CD14-positive monocyte (primary cell): ENCODE measurements at regions not wholly inside any gene's neighbourhood (a gene's known extent, or its start where the extent isn't known, plus 50 kb on each side); places are given as distances from the start of the nearest gene placed in this dataset.
"Not testable (repeated sequence)": the region's sequence is repeated elsewhere in the genome, so short reads cannot be mapped to it uniquely, and the experiment has no call there.

Experiments used
- DNase-seq, 3 donors: peaks; one replicate each; pipeline ENCODE4 v3.0.0-alpha.2; 2011 to 2022
- H2AFZ ChIP-seq: 2 replicates; pipeline ENCODE4 v1.6.0; 2012; ENCODE audit warnings: mild to moderate bottlenecking, low read depth, low read length, inconsistent platforms; ENCODE audit not compliant: insufficient read depth, poor library complexity, severe bottlenecking
- H3K27ac ChIP-seq, 2 donors: 1 replicate in 1 of 2; 2 replicates in 1 of 2; pipeline ENCODE4 v1.5.1; 2012 to 2013; ENCODE audit warnings: low read length in 2 of 2, control low read depth in 1 of 2, inconsistent platforms in 1 of 2, low read depth in 1 of 2, mild to moderate bottlenecking in 1 of 2
- H3K27me3 ChIP-seq, 2 donors: one replicate each; pipeline versions ENCODE4 v1.6.0 to v1.6.1; 2011 to 2013; ENCODE audit warnings: low read length in 2 of 2; ENCODE audit not compliant: control insufficient read depth in 2 of 2, insufficient read depth in 2 of 2
- H3K36me3 ChIP-seq, 2 donors: replicated peaks in 1 of 2; 1 replicate in 1 of 2; 2 replicates in 1 of 2; pipeline versions ENCODE4 v1.5.1 to v1.6.1; 2012 to 2013; ENCODE audit warnings: low read length in 2 of 2, control low read depth in 1 of 2, inconsistent platforms in 1 of 2, mild to moderate bottlenecking in 1 of 2; ENCODE audit not compliant: insufficient read depth in 2 of 2, control insufficient read depth in 1 of 2
- H3K4me1 ChIP-seq, 2 donors: 1 replicate in 1 of 2; 2 replicates in 1 of 2; pipeline versions ENCODE4 v1.5.1 to v1.6.1; 2012 to 2013; ENCODE audit warnings: low read length in 2 of 2, control low read depth in 1 of 2, inconsistent platforms in 1 of 2, mild to moderate bottlenecking in 1 of 2, moderate library complexity in 1 of 2; ENCODE audit not compliant: insufficient read depth in 2 of 2, control insufficient read depth in 1 of 2
- H3K4me2 ChIP-seq: replicated peaks from 2 replicates; pipeline ENCODE3; 2012; ENCODE audit warnings: low read length, moderate library complexity, mild to moderate bottlenecking; ENCODE audit not compliant: poor library complexity, severe bottlenecking; ENCODE audit errors: extremely low read depth
- H3K4me3 ChIP-seq, 3 experiments: fragments of 200-600 bp in 1 of 3; sonication (generic) in 1 of 3; replicated peaks in 1 of 3; 1 replicate in 2 of 3; 2 replicates in 1 of 3; pipeline ENCODE4 v1.5.1; 2011 to 2013; ENCODE audit warnings: low read length in 3 of 3, mild to moderate bottlenecking in 3 of 3, control low read depth in 2 of 3, low read depth in 2 of 3, inconsistent platforms in 1 of 3, moderate library complexity in 1 of 3
- H3K79me2 ChIP-seq: 2 replicates; pipeline ENCODE4 v1.6.0; 2012; ENCODE audit warnings: mild to moderate bottlenecking, control low read depth, inconsistent platforms, low read length, moderate library complexity; ENCODE audit not compliant: insufficient read depth
- H3K9ac ChIP-seq: 2 replicates; pipeline ENCODE4 v1.6.0; 2017; ENCODE audit warnings: low read length, mild to moderate bottlenecking; ENCODE audit not compliant: insufficient read depth, poor library complexity, severe bottlenecking
- H3K9me3 ChIP-seq, 2 donors: replicated peaks in 1 of 2; 1 replicate in 1 of 2; 2 replicates in 1 of 2; pipeline versions ENCODE4 v1.5.1 to v1.6.1; 2012 to 2013; ENCODE audit warnings: low read length in 2 of 2, control low read depth in 1 of 2; ENCODE audit not compliant: control insufficient read depth in 1 of 2, insufficient read depth in 1 of 2
- H4K20me1 ChIP-seq: 2 replicates; pipeline ENCODE4 v1.6.0; 2012; ENCODE audit warnings: mild to moderate bottlenecking, low read length, control low read depth, moderate library complexity; ENCODE audit not compliant: insufficient read depth
- H3K27ac Mint-ChIP-seq, 7 donors: one replicate each; pipeline ENCODE4 v1.8.0; 2020; ENCODE audit warnings: mild to moderate bottlenecking in 7 of 7, mixed read lengths in 7 of 7, moderate library complexity in 6 of 7, inconsistent platforms in 2 of 7
- H3K27me3 Mint-ChIP-seq, 3 donors: one replicate each; pipeline ENCODE4 v1.8.0; 2021 to 2022; ENCODE audit warnings: low read depth in 3 of 3, mild to moderate bottlenecking in 3 of 3, mixed read lengths in 3 of 3, moderate library complexity in 3 of 3, inconsistent platforms in 1 of 3
- H3K36me3 Mint-ChIP-seq, 2 donors: one replicate each; pipeline ENCODE4 v1.8.0; 2020; ENCODE audit warnings: mixed read lengths in 2 of 2, inconsistent platforms in 1 of 2, mild to moderate bottlenecking in 1 of 2
- H3K4me1 Mint-ChIP-seq: one replicate; pipeline ENCODE4 v1.8.0; 2020; ENCODE audit warnings: mild to moderate bottlenecking, mixed read lengths
- H3K4me3 Mint-ChIP-seq, 2 donors: one replicate each; pipeline ENCODE4 v1.8.0; 2020; ENCODE audit warnings: mild to moderate bottlenecking in 2 of 2, mixed read lengths in 2 of 2, moderate library complexity in 1 of 2
- H3K9me3 Mint-ChIP-seq, 7 donors: one replicate each; pipeline ENCODE4 v1.8.0; 2020 to 2022; ENCODE audit warnings: mixed read lengths in 7 of 7, mild to moderate bottlenecking in 6 of 7, moderate library complexity in 6 of 7, inconsistent platforms in 2 of 7
- WGBS: methylation state at CpG from one replicate; pipeline ENCODE4 v1.1.5; 2013; ENCODE audit warnings: missing lambda C conversion rate; ENCODE audit not compliant: insufficient coverage; 5-methylcytosine and 5-hydroxymethylcytosine counted together
- intact Hi-C, 2 donors: fragments of 100-400 bp; cut with micrococcal nuclease; formaldehyde crosslinking; loops; one replicate each; pipeline versions ENCODE4 v1.15.0 to v1.15.1; 2023
- TF ChIP-seq, protein P1 (sequence below): fragments of 200-600 bp; IDR thresholded peaks from one replicate; pipeline ENCODE4 v1.8.0; 2022; ENCODE audit warnings: antibody characterized with exemption, mild to moderate bottlenecking

- no peak overlapping the region for H3K4me3 ChIP-seq
- Mint-ChIP-seq H3K4me1 (no peaks in the 10 kb centered on the region), H3K36me3 (no peaks in the 10 kb centered on the region), H3K4me3 (no peak overlapping the region), H3K9me3 (peaks cover 15 to 58% (median 44%) of the 10 kb centered on the region in 7 donors), H3K27ac (no peak overlapping the region), H3K27me3 (peaks cover 9 to 28% (median 17%) of the 10 kb centered on the region in 3 donors)
- 83% methylated on average over 2 of the region's 3 CpGs for WGBS
- no peak overlapping the region for H3K9ac ChIP-seq
- no peak overlapping the region for H3K4me2 ChIP-seq
- no peak for DNase-seq
- peaks cover 2 to 17% of the 10 kb centered on the region in 2 donors for H3K27me3 ChIP-seq
- no peaks in the 10 kb centered on the region for H4K20me1 ChIP-seq
- intact Hi-C loops: no loop called here
- no peaks in the 10 kb centered on the region for H3K36me3 ChIP-seq
- H3K4me1 ChIP-seq: no peaks in the 10 kb centered on the region
- no peak overlapping the region for H2AFZ ChIP-seq
- TF ChIP-seq, protein P1, sequence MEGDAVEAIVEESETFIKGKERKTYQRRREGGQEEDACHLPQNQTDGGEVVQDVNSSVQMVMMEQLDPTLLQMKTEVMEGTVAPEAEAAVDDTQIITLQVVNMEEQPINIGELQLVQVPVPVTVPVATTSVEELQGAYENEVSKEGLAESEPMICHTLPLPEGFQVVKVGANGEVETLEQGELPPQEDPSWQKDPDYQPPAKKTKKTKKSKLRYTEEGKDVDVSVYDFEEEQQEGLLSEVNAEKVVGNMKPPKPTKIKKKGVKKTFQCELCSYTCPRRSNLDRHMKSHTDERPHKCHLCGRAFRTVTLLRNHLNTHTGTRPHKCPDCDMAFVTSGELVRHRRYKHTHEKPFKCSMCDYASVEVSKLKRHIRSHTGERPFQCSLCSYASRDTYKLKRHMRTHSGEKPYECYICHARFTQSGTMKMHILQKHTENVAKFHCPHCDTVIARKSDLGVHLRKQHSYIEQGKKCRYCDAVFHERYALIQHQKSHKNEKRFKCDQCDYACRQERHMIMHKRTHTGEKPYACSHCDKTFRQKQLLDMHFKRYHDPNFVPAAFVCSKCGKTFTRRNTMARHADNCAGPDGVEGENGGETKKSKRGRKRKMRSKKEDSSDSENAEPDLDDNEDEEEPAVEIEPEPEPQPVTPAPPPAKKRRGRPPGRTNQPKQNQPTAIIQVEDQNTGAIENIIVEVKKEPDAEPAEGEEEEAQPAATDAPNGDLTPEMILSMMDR: no peak
- H3K79me2 ChIP-seq: no peaks in the 10 kb centered on the region
- peaks cover 26 to 29% of the 10 kb centered on the region in 2 donors for H3K9me3 ChIP-seq
- H3K27ac ChIP-seq: no peak overlapping the region
These were observed 63.2 kb upstream of the RPL38 start for GRCh38 chr17:74140282-74140681.

DNA sequence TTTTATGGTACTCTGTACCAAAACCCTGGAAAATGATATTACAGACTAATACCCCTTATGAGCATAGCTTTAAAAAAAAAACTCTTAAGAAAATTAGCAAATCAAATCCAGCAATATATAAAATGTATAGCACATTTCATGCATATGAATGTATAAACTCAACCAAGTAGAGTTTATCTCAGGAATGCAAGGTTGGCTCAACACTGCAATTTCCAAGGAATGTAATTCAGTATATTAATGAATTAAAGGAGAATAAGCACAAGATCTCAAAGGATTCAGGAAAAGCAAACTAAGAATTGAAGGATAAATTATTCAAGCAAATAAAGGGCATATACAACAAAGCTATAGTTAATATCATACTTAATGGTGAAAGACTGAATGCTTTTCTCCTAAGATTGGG is 61.9 kb upstream of the RPL38 start:
- peaks cover 7 to 20% (median 20%) of the 10 kb centered on the region in 3 donors for H3K27me3 Mint-ChIP-seq
- Histone ChIP-seq H3K4me3 (no peak overlapping the region), H3K4me1 (no peaks in the 10 kb centered on the region), H4K20me1 (no peaks in the 10 kb centered on the region), H3K4me2 (no peak overlapping the region), H3K79me2 (no peaks in the 10 kb centered on the region), H3K9ac (no peak overlapping the region), H3K36me3 (no peaks in the 10 kb centered on the region), H3K27me3 (peaks cover 2 to 12% of the 10 kb centered on the region in 2 donors), H3K9me3 (peaks cover 26 to 29% of the 10 kb centered on the region in 2 donors), H2AFZ (no peak overlapping the region), H3K27ac (no peak overlapping the region)
- intact Hi-C loops: no loop called here
- DNase-seq: no peak
- TF ChIP-seq, protein P1: no peak
- no peak overlapping the region for H3K4me3 Mint-ChIP-seq
- H3K36me3 Mint-ChIP-seq: no peaks in the 10 kb centered on the region
- no peak overlapping the region for H3K27ac Mint-ChIP-seq
- no peaks in the 10 kb centered on the region for H3K4me1 Mint-ChIP-seq
- H3K9me3 Mint-ChIP-seq: peaks cover 15 to 62% (median 45%) of the 10 kb centered on the region in 7 donors

DNA sequence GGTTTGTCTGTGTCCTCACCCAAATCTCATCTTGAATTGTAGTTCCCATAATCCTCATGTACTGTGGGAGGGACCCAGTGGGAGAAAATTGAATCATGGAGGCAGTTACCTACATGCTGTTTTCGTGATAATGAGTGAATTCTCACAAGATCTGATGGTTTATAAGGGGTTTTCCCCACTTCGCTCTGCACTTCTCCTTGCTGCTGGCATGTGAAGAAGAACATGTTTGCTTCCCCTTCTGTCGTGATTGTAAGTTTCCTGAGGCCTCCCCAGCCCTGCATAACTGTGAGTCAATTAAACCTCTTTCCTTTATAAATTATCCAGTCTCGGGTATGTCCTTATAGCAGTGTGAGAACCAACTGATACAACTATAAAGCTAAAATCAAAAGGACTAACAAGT is 60.2 kb upstream of the RPL38 start:
- H3K36me3 Mint-ChIP-seq, H4K20me1 ChIP-seq, H3K27ac ChIP-seq, H3K4me1 ChIP-seq, H3K4me2 ChIP-seq, H3K27ac Mint-ChIP-seq, H3K4me3 Mint-ChIP-seq, H3K79me2 ChIP-seq, H3K4me1 Mint-ChIP-seq, H3K36me3 ChIP-seq, H3K4me3 ChIP-seq, H3K27me3 ChIP-seq, H2AFZ ChIP-seq, intact Hi-C loops, H3K9ac ChIP-seq, DNase-seq: not testable (repeated sequence)
- H3K27me3 Mint-ChIP-seq: peaks cover 4 to 22% (median 13%) of the 10 kb centered on the region in 3 donors
- peaks cover 15 to 59% (median 45%) of the 10 kb centered on the region in 7 donors for H3K9me3 Mint-ChIP-seq
- peaks cover 26 to 29% of the 10 kb centered on the region in 2 donors for H3K9me3 ChIP-seq
- WGBS: no CpG with 5 or more reads among the region's 4 CpGs
